Suprapubic skin (tissue), 4 donors: ENCODE measurements at regions not wholly inside any gene's neighbourhood (a gene's known extent, or its start where the extent isn't known, plus 50 kb on each side); places are given as distances from the start of the nearest gene placed in this dataset.

Experiments used
- DNase-seq, 2 donors: peaks; one replicate each; pipeline ENCODE4 v3.0.0-alpha.2; 2019; ENCODE audit warnings: low spot score in 2 of 2
- H3K27ac ChIP-seq: fragments of 200-600 bp; sonication (generic); one replicate; pipeline ENCODE4 v1.5.1; 2019
- H3K27me3 ChIP-seq: fragments of 200-600 bp; sonication (generic); one replicate; pipeline ENCODE4 v1.5.1; 2019
- H3K36me3 ChIP-seq: fragments of 200-600 bp; sonication (generic); one replicate; pipeline ENCODE4 v1.5.1; 2019
- H3K4me1 ChIP-seq: fragments of 200-600 bp; sonication (generic); one replicate; pipeline ENCODE4 v1.5.1; 2019
- H3K4me3 ChIP-seq: fragments of 200-600 bp; sonication (generic); one replicate; pipeline ENCODE4 v1.5.1; 2019; ENCODE audit warnings: mild to moderate bottlenecking
- H3K9me3 ChIP-seq: fragments of 200-600 bp; sonication (generic); one replicate; pipeline ENCODE4 v1.5.1; 2019
- CTCF ChIP-seq, 2 donors: fragments of 200-600 bp in 1 of 2; fragments of 450-650 bp in 1 of 2; sonication (generic) in 1 of 2; IDR thresholded peaks; one replicate each; pipeline ENCODE4 v1.5.1; 2016 to 2019; ENCODE audit warnings: antibody characterized with exemption in 2 of 2, mild to moderate bottlenecking in 1 of 2, moderate library complexity in 1 of 2
- EP300 ChIP-seq: sonication (generic); formaldehyde crosslinking; IDR thresholded peaks from one replicate; pipeline ENCODE4 v1.6.1; 2017; ENCODE audit warnings: antibody characterized with exemption
- POLR2A ChIP-seq, 2 donors: fragments of 450-650 bp; IDR thresholded peaks; one replicate each; pipeline ENCODE4 v1.6.1; 2017; ENCODE audit warnings: antibody characterized with exemption in 2 of 2, mild to moderate bottlenecking in 2 of 2, moderate library complexity in 2 of 2
- POLR2AphosphoS5 ChIP-seq, 3 donors: sonication (generic); formaldehyde crosslinking; IDR thresholded peaks; one replicate each; pipeline ENCODE4 v1.6.1; 2017; ENCODE audit warnings: antibody characterized with exemption in 3 of 3
- WGBS: methylation state at CpG from one replicate; pipeline ENCODE4 v1.1.5; 2018; 5-methylcytosine and 5-hydroxymethylcytosine counted together

GRCh38 chr12:98060411-98060810, 455.0 kb upstream of the TMPO start:
- no peak for DNase-seq
- no peaks in the 10 kb centered on the region for H3K36me3 ChIP-seq
- no peak for TF ChIP-seq EP300
- TF ChIP-seq POLR2A (IDR thresholded peaks at IDR 0.05), result no peak
- TF ChIP-seq POLR2AphosphoS5 (IDR thresholded peaks at IDR 0.05), result no peak
- no peak for TF ChIP-seq CTCF (IDR thresholded peaks at IDR 0.05)
- H3K4me1 ChIP-seq, result peaks cover 5% of the 10 kb centered on the region
- H3K27ac ChIP-seq, result no peak overlapping the region
- H3K4me3 ChIP-seq, result no peak overlapping the region
- H3K9me3 ChIP-seq, result no peaks in the 10 kb centered on the region
- WGBS, result 74% methylated on average over 1 of the region's 1 CpG
- no peaks in the 10 kb centered on the region for H3K27me3 ChIP-seq

- peaks cover 5% of the 10 kb centered on the region for H3K4me1 ChIP-seq
Measured at GRCh38 chr12:98062464-98063245, 452.7 kb upstream of the TMPO start.

GRCh38 chr12:98064501-98064900, 450.9 kb upstream of the TMPO start:
- H3K36me3 ChIP-seq, result no peaks in the 10 kb centered on the region
- 65% methylated on average over 2 of the region's 2 CpGs for WGBS
- TF ChIP-seq POLR2A (IDR thresholded peaks at IDR 0.05) (no peak), EP300 (no peak), CTCF (IDR thresholded peaks at IDR 0.05) (no peak), POLR2AphosphoS5 (IDR thresholded peaks at IDR 0.05) (no peak)

More at GRCh38 chr12:98062464-98063245, 452.7 kb upstream of the TMPO start:
- no peak for DNase-seq
- TF ChIP-seq CTCF (IDR thresholded peaks at IDR 0.05) (no peak), POLR2AphosphoS5 (IDR thresholded peaks at IDR 0.05) (no peak), POLR2A (IDR thresholded peaks at IDR 0.05) (no peak), EP300 (no peak)
- H3K27me3 ChIP-seq, result no peaks in the 10 kb centered on the region
- H3K36me3 ChIP-seq, result no peaks in the 10 kb centered on the region
- H3K4me3 ChIP-seq, result no peak overlapping the region
- WGBS, result 73% methylated on average over 11 of the region's 11 CpGs
- H3K27ac ChIP-seq, result no peak overlapping the region
- no peaks in the 10 kb centered on the region for H3K9me3 ChIP-seq

GRCh38 chr12:98067795-98068194, 447.6 kb upstream of the TMPO start:
- H3K27ac ChIP-seq, result no peak overlapping the region
- 58% methylated on average over 7 of the region's 7 CpGs for WGBS
- H3K4me1 ChIP-seq, result peaks cover 5% of the 10 kb centered on the region
- H3K9me3 ChIP-seq, result no peaks in the 10 kb centered on the region
- H3K27me3 ChIP-seq, result no peaks in the 10 kb centered on the region
- TF ChIP-seq POLR2A (IDR thresholded peaks at IDR 0.05), result no peak
- TF ChIP-seq EP300, result no peak
- no peak for TF ChIP-seq CTCF (IDR thresholded peaks at IDR 0.05)
- TF ChIP-seq POLR2AphosphoS5 (IDR thresholded peaks at IDR 0.05), result no peak
- H3K4me3 ChIP-seq, result no peak overlapping the region
- DNase-seq, result no peak
- no peaks in the 10 kb centered on the region for H3K36me3 ChIP-seq

More at GRCh38 chr12:98064501-98064900, 450.9 kb upstream of the TMPO start:
- no peak overlapping the region for H3K4me3 ChIP-seq
- no peaks in the 10 kb centered on the region for H3K9me3 ChIP-seq
- H3K27ac ChIP-seq, result no peak overlapping the region
- peaks cover 5% of the 10 kb centered on the region for H3K4me1 ChIP-seq
- H3K27me3 ChIP-seq, result no peaks in the 10 kb centered on the region
- no peak for DNase-seq

GRCh38 chr12:98073610-98074009, 441.8 kb upstream of the TMPO start:
- no peak for TF ChIP-seq EP300
- TF ChIP-seq POLR2A (IDR thresholded peaks at IDR 0.05), result no peak
- no peak overlapping the region for H3K4me3 ChIP-seq
- no peaks in the 10 kb centered on the region for H3K36me3 ChIP-seq
- no peak for DNase-seq
- no peaks in the 10 kb centered on the region for H3K9me3 ChIP-seq
- WGBS, result 71% methylated on average over 3 of the region's 3 CpGs
- no peaks in the 10 kb centered on the region for H3K27me3 ChIP-seq
- H3K27ac ChIP-seq, result no peak overlapping the region
- H3K4me1 ChIP-seq, result no peaks in the 10 kb centered on the region
